HL-60 (cell line): ENCODE measurements at regions not wholly inside any gene's neighbourhood (a gene's known extent, or its start where the extent isn't known, plus 50 kb on each side); places are given as distances from the start of the nearest gene placed in this dataset.

Experiments
- DNase-seq, 2 experiments: peaks; one replicate each; pipeline ENCODE4 v3.0.0-alpha.2; 2010 to 2020; ENCODE audit warnings: low read depth in 1 of 2, low spot score in 1 of 2
- H3K27ac ChIP-seq: fragments of 250-450 bp; sonication (Bioruptor Pico); replicated peaks from 2 replicates; pipeline ENCODE4 v1.5.1; 2020; ENCODE audit warnings: mild to moderate bottlenecking, moderate library complexity
- H3K27me3 ChIP-seq: fragments of 250-450 bp; sonication (Bioruptor Pico); 2 replicates; pipeline ENCODE4 v1.5.1; 2021; ENCODE audit warnings: mild to moderate bottlenecking, moderate library complexity; ENCODE audit not compliant: insufficient read depth, poor library complexity, severe bottlenecking
- H3K4me3 ChIP-seq: replicated peaks from 2 replicates; pipeline ENCODE4 v1.5.1; 2011; ENCODE audit warnings: mild to moderate bottlenecking, control low read depth, low read length; ENCODE audit not compliant: insufficient read depth
- CTCF ChIP-seq: IDR thresholded peaks from one replicate; pipeline ENCODE4 v1.5.1; 2011; ENCODE audit warnings: low read length, control low read depth, inconsistent platforms; ENCODE audit not compliant: insufficient read depth
- GABPA ChIP-seq: IDR thresholded peaks from 2 replicates; pipeline ENCODE4 v1.6.1; 2012; ENCODE audit warnings: low read depth
- POLR2AphosphoS5 ChIP-seq: IDR thresholded peaks from 2 replicates; pipeline ENCODE4 v1.6.1; 2012; ENCODE audit warnings: low read depth
- SPI1 ChIP-seq: IDR thresholded peaks from 2 replicates; pipeline ENCODE4 v1.6.1; 2012; ENCODE audit warnings: low read depth, mild to moderate bottlenecking, borderline replicate concordance
- TF ChIP-seq, protein P1 (sequence below): IDR thresholded peaks from 2 replicates; pipeline ENCODE4 v1.6.1; 2012; ENCODE audit warnings: low read depth; ENCODE audit not compliant: insufficient replicate concordance

DNA sequence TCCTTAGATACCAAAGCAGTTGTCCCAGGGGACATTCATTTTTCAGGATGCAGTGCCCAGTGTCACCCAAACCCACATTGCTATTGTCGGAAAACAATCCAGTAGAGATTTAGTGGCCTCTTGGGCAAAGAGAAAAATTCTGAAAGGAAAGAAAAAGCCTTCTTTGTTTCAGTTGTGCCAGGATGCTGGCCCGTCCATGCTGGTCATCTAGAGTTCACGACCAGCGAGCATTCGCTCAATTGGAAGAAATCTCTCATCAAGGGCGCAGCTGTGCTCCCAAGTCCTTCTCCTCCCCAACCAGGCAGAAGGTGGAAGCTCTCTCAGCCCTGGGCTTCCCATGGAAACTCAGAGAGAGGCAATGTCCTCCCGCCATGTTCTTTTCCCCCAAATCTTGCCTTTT is 123.7 kb downstream of the MTHFS start:
- no peak overlapping the region for H3K27ac ChIP-seq
- TF ChIP-seq CTCF (no peak), SPI1 (no peak), POLR2AphosphoS5 (no peak), GABPA (no peak)
- TF ChIP-seq, protein P1, sequence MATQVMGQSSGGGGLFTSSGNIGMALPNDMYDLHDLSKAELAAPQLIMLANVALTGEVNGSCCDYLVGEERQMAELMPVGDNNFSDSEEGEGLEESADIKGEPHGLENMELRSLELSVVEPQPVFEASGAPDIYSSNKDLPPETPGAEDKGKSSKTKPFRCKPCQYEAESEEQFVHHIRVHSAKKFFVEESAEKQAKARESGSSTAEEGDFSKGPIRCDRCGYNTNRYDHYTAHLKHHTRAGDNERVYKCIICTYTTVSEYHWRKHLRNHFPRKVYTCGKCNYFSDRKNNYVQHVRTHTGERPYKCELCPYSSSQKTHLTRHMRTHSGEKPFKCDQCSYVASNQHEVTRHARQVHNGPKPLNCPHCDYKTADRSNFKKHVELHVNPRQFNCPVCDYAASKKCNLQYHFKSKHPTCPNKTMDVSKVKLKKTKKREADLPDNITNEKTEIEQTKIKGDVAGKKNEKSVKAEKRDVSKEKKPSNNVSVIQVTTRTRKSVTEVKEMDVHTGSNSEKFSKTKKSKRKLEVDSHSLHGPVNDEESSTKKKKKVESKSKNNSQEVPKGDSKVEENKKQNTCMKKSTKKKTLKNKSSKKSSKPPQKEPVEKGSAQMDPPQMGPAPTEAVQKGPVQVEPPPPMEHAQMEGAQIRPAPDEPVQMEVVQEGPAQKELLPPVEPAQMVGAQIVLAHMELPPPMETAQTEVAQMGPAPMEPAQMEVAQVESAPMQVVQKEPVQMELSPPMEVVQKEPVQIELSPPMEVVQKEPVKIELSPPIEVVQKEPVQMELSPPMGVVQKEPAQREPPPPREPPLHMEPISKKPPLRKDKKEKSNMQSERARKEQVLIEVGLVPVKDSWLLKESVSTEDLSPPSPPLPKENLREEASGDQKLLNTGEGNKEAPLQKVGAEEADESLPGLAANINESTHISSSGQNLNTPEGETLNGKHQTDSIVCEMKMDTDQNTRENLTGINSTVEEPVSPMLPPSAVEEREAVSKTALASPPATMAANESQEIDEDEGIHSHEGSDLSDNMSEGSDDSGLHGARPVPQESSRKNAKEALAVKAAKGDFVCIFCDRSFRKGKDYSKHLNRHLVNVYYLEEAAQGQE: no peak
- H3K27me3 ChIP-seq: no peaks in the 10 kb centered on the region
- DNase-seq: no peak
- H3K4me3 ChIP-seq: no peak overlapping the region

DNA sequence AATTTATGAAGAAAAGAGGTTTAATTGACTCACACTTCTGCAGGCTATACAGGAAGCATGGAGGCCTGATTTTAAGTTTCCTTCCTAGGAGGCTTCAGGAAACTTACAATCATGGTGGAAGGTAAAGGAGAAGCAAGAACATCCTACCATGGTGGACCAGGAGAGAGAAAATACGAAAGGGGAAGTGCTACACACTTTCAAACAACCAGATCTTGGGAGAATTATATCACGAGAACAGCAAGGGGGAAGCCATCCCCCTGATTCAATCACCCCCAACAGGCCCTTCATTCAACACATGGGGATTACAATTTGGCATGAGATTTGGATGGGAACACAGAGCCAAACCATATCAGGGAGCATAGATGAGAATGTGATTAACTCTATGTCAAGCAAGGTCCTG is 121.0 kb downstream of the MTHFS start:
- no peak for DNase-seq
- Histone ChIP-seq H3K27me3 (no peaks in the 10 kb centered on the region), H3K4me3 (no peak overlapping the region), H3K27ac (no peak overlapping the region)
- TF ChIP-seq, protein P1: no peak
- TF ChIP-seq GABPA (no peak), SPI1 (peak; percentile 85)

DNA sequence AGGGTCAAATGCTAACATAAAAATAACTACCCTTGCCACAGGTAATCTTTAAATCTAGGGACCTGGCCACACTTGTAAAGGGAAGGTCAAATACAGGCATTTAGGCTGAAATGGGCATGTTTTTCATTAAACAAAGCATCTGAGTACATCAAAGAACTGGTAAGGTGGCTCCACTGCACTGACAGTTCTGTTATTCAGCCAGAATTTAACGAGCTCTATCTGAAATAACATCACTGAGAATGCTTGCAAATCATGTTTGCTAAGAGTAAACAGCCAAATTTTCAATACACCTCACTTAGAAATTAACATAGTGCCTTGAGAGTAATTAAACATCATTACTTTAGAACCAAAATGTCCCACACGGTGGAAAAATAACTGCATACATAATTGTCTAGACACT is 118.9 kb downstream of the MTHFS start:
- TF ChIP-seq POLR2AphosphoS5 (no peak), CTCF (no peak), SPI1 (no peak), GABPA (no peak)
- TF ChIP-seq, protein P1: no peak
- DNase-seq: no peak
- Histone ChIP-seq H3K27ac (no peak overlapping the region), H3K27me3 (no peaks in the 10 kb centered on the region), H3K4me3 (no peak overlapping the region)

GRCh38 chr15:79778378-79778990 is 118.3 kb downstream of the MTHFS start:
- no peak for DNase-seq
- no peak overlapping the region for H3K4me3 ChIP-seq
- TF ChIP-seq SPI1: no peak
- TF ChIP-seq GABPA: no peak
- no peak for TF ChIP-seq POLR2AphosphoS5
- TF ChIP-seq, protein P1: no peak
- TF ChIP-seq CTCF: no peak
- H3K27ac ChIP-seq: no peak overlapping the region
- no peaks in the 10 kb centered on the region for H3K27me3 ChIP-seq
